Ishikawa (cell line): ENCODE measurements at regions not wholly inside any gene's neighbourhood (a gene's known extent, or its start where the extent isn't known, plus 50 kb on each side); places are given as distances from the start of the nearest gene placed in this dataset.

Source experiments
- CEBPB ChIP-seq: IDR thresholded peaks from 2 replicates; pipeline ENCODE4 v1.6.1; 2012
- CREB1 ChIP-seq: IDR thresholded peaks from 2 replicates; pipeline ENCODE4 v1.6.1; 2012; ENCODE audit warnings: low read depth
- EGR1 ChIP-seq: IDR thresholded peaks from 2 replicates; pipeline ENCODE4 v1.6.1; 2012
- EP300 ChIP-seq: IDR thresholded peaks from 2 replicates; pipeline ENCODE4 v1.6.1; 2012; ENCODE audit warnings: borderline replicate concordance
- FOXM1 ChIP-seq: IDR thresholded peaks from 2 replicates; pipeline ENCODE4 v1.6.1; 2012; ENCODE audit warnings: low read depth, borderline replicate concordance
- MAX ChIP-seq: IDR thresholded peaks from 2 replicates; pipeline ENCODE4 v1.6.1; 2012
- NFIC ChIP-seq: IDR thresholded peaks from 2 replicates; pipeline ENCODE4 v1.6.1; 2012
- RAD21 ChIP-seq: IDR thresholded peaks from 2 replicates; pipeline ENCODE4 v1.6.1; 2012; ENCODE audit warnings: low read depth
- REST ChIP-seq: IDR thresholded peaks from 2 replicates; pipeline ENCODE4 v1.6.1; 2012; ENCODE audit warnings: low read depth, mild to moderate bottlenecking
- TAF1 ChIP-seq: IDR thresholded peaks from 2 replicates; pipeline ENCODE4 v1.6.1; 2012; ENCODE audit warnings: low read depth, mild to moderate bottlenecking
- TCF12 ChIP-seq: IDR thresholded peaks from 2 replicates; pipeline ENCODE4 v1.6.1; 2012; ENCODE audit warnings: low read depth
- TEAD4 ChIP-seq: IDR thresholded peaks from 2 replicates; pipeline ENCODE4 v1.6.1; 2012
- USF1 ChIP-seq: IDR thresholded peaks from 2 replicates; pipeline ENCODE4 v1.6.1; 2012
- YY1 ChIP-seq: IDR thresholded peaks from 2 replicates; pipeline ENCODE4 v1.6.1; 2012; ENCODE audit warnings: low read depth
- ZBTB7A ChIP-seq: IDR thresholded peaks from 2 replicates; pipeline ENCODE4 v1.6.1; 2012; ENCODE audit warnings: low read depth

DNA sequence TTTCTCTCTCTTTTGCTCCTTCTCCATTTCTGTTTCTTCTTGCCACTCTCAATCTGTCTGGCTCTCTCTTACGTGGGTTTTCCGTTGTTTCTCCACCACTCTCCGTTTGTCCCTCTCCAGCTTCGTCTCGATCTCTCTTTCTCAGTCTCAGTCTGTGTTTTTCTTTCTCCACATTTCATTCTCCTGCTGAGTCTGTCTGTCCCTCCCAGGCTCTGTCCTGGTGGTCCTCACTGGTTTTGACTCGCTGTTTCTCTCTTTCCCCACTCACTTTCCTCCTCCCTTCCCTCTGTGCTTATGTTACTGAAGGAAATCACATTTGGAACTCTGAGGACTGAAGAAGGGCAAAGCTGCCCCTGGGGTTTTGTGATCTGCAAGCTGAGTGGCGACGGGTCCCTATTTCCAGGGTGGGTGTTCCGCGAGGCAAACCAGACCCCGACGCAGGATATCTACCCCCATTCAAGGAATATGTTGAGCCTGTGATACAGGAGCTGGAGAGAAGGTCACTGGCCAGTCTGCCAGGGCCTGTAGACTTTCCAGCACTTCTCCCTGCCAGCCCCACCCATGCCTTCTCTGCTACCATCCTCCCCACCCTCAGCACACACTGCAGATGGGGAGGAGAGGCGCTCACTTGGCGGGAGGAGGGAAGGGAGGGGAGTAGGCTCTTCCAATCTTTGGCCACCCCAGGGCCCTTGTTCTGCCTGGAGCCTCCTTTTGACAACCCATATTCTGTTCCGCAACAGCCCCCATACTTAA, 102.7 kb upstream of the MAP1LC3B2 start:
- TF ChIP-seq CREB1: no peak
- no peak for TF ChIP-seq ZBTB7A
- no peak for TF ChIP-seq YY1
- TF ChIP-seq CEBPB: no peak
- TF ChIP-seq NFIC: no peak
- TF ChIP-seq TCF12: no peak
- TF ChIP-seq TAF1: no peak
- no peak for TF ChIP-seq FOXM1
- no peak for TF ChIP-seq USF1
- no peak for TF ChIP-seq REST
- TF ChIP-seq RAD21: no peak
- no peak for TF ChIP-seq MAX
- no peak for TF ChIP-seq TEAD4
- no peak for TF ChIP-seq EGR1

DNA sequence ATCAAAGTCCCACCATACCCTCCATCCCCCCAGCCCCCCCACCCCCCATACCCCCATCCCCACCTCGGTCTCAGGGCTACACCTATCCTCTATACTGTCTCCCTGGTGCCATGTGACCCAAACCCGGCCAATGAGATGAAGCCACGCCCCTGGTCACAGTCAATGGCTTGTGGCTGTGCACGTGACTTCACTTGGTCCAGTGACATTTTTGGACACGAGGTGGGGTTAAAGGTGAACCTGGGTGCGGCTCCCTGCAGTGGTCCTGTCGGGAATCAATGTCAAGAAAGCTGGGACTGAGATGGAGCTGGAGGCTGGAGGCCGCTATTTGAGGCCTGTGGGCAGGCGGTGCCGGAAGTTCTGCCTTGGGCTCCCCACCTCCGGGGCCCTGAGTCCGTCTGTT, 100.7 kb upstream of the MAP1LC3B2 start:
- no peak for TF ChIP-seq YY1
- TF ChIP-seq USF1: peak; percentile 67

- TF ChIP-seq CEBPB (no peak), MAX (no peak), NFIC (no peak), REST (no peak), USF1 (no peak), EP300 (no peak), EGR1 (no peak), FOXM1 (no peak), TAF1 (no peak), RAD21 (no peak), ZBTB7A (no peak), TCF12 (no peak), YY1 (no peak), CREB1 (no peak), TEAD4 (no peak)
Measured at GRCh38 chr12:116459011-116459875, 99.9 kb upstream of the MAP1LC3B2 start.

DNA sequence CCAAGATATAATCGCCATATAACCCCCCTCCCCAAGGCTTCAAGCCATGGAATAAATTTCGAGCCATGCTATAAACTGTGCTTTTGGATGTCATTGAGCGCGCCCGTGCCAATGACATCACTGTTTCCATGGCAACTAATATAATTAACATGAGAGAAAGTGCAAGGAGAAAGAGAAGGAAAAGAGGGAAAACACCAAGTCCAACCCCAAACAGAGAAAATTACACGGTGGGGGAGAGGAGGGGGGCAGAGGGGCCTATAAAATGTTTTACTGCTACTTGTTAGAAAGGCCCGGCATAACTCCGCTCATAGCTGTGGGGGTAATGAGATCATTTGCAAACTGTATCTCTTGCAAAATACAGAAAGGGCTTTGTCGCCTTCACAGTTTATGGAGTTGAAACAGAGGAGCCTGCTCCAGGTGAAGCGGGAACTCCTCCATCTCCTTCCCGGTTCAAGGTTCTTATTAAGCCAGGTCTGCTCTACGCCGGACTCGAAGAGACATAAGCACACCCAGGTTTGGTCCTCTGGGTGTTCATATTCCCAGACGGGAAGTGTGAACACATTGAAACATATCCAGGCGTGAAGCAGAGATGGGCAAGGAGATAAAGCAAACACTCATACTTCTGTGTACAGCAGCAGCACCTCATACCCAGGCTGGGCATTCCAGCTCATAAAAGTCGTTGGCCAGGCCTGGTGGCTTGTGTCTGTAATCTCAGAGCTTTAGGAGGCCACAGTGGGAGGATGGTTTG, 99.1 kb upstream of the MAP1LC3B2 start:
- TF ChIP-seq MAX (no peak), EGR1 (no peak), NFIC (no peak), TEAD4 (no peak), EP300 (no peak)

DNA sequence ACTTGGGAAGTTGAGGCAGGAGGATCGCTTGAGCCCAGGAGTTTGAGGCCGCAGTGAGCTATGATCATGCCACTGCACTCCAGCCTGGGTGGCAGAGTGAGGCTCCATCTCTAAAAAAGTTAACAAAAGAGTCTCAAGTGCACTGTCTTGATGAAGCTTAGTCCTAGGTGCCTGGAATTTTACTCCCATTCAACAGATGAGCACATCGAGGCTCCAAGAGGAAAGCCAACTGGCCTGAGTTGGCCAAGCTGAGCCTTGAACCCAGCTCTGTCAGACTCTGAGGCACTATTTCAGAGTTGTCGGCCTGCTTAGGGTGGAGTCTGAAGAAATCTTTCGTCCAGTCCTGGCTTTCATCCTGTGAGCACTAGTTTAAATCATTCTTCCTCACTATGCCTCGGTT, 98.1 kb upstream of the MAP1LC3B2 start:
- TF ChIP-seq CREB1 (no peak), TEAD4 (no peak), ZBTB7A (no peak), CEBPB (no peak), REST (no peak), USF1 (no peak), NFIC (no peak), EGR1 (no peak), EP300 (no peak), FOXM1 (no peak), TAF1 (no peak), RAD21 (no peak), YY1 (no peak)
